ENCODE measurements at regions not wholly inside any gene's neighbourhood (a gene's known extent, or its start where the extent isn't known, plus 50 kb on each side); places are given as distances from the start of the nearest gene placed in this dataset.

DNA sequence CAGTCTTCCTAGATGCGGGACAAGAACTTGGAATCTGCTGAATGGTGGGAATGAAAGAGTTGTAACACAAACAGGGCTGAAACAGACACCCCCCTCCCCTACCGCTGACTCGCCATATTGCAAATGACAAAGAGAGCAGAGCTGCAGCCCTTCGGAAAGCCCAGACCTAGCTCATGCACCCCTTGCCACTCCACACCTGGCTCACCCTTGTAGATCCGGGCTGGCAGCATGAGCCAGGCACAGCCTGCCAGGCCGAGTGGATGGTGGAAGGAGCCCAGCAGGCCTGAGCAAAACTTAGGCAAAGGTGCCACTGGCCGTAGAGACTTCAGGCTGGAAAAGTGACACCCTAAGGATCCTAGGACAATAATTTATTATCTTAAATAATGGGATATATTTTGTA, 237.4 kb upstream of the SEMA3D start:
- TF ChIP-seq CTCF (IDR thresholded peaks at IDR 0.05): no peak
- no peak for TF ChIP-seq EP300 (IDR thresholded peaks at IDR 0.05; ENCODE audit: low read depth)
- no peak for TF ChIP-seq POLR2A (IDR thresholded peaks at IDR 0.05)
- TF ChIP-seq POLR2AphosphoS5 (IDR thresholded peaks at IDR 0.05): no peak
